ENCODE measurements at regions not wholly inside any gene's neighbourhood (a gene's known extent, or its start where the extent isn't known, plus 50 kb on each side); places are given as distances from the start of the nearest gene placed in this dataset.

GRCh38 chr11:87484566-87484965 lies 446.8 kb downstream of the TMEM135 start:
- TF ChIP-seq GATA3 (IDR thresholded peaks at IDR 0.05; ENCODE audit: low read depth, low read length) (no peak), GATA2 (IDR thresholded peaks at IDR 0.05; ENCODE audit: low read depth, low read length) (no peak)
